ENCODE measurements at regions not wholly inside any gene's neighbourhood (a gene's known extent, or its start where the extent isn't known, plus 50 kb on each side); places are given as distances from the start of the nearest gene placed in this dataset. TPM values are rescaled to one million over a fixed set of nuclear protein-coding genes. Genes with fewer than 3 reads are reported as not detected.

Small RNA genes in the stretch of these regions (small RNA-seq; reads per million reads assigned to genes)
- gene RNU6-1066P (ENCODE audit: insufficient read depth) = not detected

Data from H1 (cell line).